Activated CD8-positive, alpha-beta T cell treated with anti-CD3 and anti-CD28 coated beads for 36 hours (primary cell): ENCODE measurements at regions not wholly inside any gene's neighbourhood (a gene's known extent, or its start where the extent isn't known, plus 50 kb on each side); places are given as distances from the start of the nearest gene placed in this dataset.
"Not testable (repeated sequence)": the region's sequence is repeated elsewhere in the genome, so short reads cannot be mapped to it uniquely, and the experiment has no call there.

ENCODE experiments used
- ATAC-seq: fragments of 200-7000 bp; cut with Tn5 transposase; one replicate; pipeline ENCODE4 v1.10.0; 2021; ENCODE audit warnings: mild to moderate bottlenecking, moderate library complexity
- CTCF ChIA-PET: fragments of 350-600 bp; sonication (Branson Sonifier 250); formaldehyde crosslinking; loops from one replicate; lab custom pipeline; 2021; ENCODE audit warnings: antibody characterized with exemption; lab: Charles Lee
- POLR2A ChIA-PET: fragments of 350-600 bp; sonication (Branson Sonifier 250); formaldehyde crosslinking; loops from one replicate; lab custom pipeline; 2021; ENCODE audit warnings: antibody characterized with exemption; lab: Charles Lee
- DNase-seq: peaks from one replicate; pipeline ENCODE4 v3.0.0-alpha.2; 2020
- H3K27ac Mint-ChIP-seq: one replicate; pipeline ENCODE4 v1.8.0; 2021; ENCODE audit warnings: mild to moderate bottlenecking, mixed read lengths
- H3K27me3 Mint-ChIP-seq: one replicate; pipeline ENCODE4 v1.8.0; 2021; ENCODE audit warnings: mixed read lengths
- H3K36me3 Mint-ChIP-seq: one replicate; pipeline ENCODE4 v1.8.0; 2021; ENCODE audit warnings: low read depth, mixed read lengths
- H3K4me1 Mint-ChIP-seq: one replicate; pipeline ENCODE4 v1.8.0; 2021; ENCODE audit warnings: low read depth, mixed read lengths
- H3K4me3 Mint-ChIP-seq: one replicate; pipeline ENCODE4 v1.8.0; 2021; ENCODE audit warnings: mild to moderate bottlenecking, moderate library complexity, mixed read lengths
- H3K9me3 Mint-ChIP-seq: one replicate; pipeline ENCODE4 v1.8.0; 2021; ENCODE audit warnings: mixed read lengths
- intact Hi-C: fragments of 100-400 bp; cut with micrococcal nuclease; formaldehyde crosslinking; loops from one replicate; pipeline ENCODE4 v1.10.0; 2022
- TF ChIP-seq, protein P1 (sequence below): fragments of 200-600 bp; IDR thresholded peaks from one replicate; pipeline ENCODE4 v1.8.0; 2022; ENCODE audit warnings: antibody characterized with exemption, mild to moderate bottlenecking

DNA sequence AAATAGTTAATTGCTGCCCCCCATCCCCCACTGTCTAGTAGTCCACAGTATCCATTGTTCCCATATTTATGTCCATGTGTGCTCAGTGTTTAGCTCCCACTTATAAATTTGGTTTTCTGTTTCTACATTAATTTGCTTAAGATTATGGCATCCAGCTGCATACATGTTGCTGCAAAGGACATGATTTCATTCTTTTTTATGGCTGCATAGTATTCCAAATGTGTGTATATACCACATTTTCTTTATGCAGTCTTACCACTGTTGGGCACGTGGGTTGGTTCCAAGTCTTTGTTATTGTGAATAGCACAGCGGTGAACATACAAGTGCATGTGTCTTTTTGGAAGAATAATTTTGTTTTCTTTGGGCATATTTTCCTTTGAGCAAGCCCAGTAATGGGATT lies 113.0 kb upstream of the LNX1 start:
- no peak for ATAC-seq
- Mint-ChIP-seq H3K9me3 (no peaks in the 10 kb centered on the region), H3K27me3 (peaks cover 18% of the 10 kb centered on the region), H3K4me1 (peaks cover 11% of the 10 kb centered on the region), H3K36me3 (no peaks in the 10 kb centered on the region), H3K4me3 (no peak overlapping the region), H3K27ac (no peak overlapping the region)
- intact Hi-C loops, result loop anchor here (10.0 kb wide), 1 partner anchor 530 kb away; no protein-coding TSS in a partner anchor
- POLR2A ChIA-PET, result no interaction called here
- no peak for DNase-seq
- CTCF ChIA-PET, result no interaction called here
- TF ChIP-seq, protein P1, sequence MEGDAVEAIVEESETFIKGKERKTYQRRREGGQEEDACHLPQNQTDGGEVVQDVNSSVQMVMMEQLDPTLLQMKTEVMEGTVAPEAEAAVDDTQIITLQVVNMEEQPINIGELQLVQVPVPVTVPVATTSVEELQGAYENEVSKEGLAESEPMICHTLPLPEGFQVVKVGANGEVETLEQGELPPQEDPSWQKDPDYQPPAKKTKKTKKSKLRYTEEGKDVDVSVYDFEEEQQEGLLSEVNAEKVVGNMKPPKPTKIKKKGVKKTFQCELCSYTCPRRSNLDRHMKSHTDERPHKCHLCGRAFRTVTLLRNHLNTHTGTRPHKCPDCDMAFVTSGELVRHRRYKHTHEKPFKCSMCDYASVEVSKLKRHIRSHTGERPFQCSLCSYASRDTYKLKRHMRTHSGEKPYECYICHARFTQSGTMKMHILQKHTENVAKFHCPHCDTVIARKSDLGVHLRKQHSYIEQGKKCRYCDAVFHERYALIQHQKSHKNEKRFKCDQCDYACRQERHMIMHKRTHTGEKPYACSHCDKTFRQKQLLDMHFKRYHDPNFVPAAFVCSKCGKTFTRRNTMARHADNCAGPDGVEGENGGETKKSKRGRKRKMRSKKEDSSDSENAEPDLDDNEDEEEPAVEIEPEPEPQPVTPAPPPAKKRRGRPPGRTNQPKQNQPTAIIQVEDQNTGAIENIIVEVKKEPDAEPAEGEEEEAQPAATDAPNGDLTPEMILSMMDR, result no peak

DNA sequence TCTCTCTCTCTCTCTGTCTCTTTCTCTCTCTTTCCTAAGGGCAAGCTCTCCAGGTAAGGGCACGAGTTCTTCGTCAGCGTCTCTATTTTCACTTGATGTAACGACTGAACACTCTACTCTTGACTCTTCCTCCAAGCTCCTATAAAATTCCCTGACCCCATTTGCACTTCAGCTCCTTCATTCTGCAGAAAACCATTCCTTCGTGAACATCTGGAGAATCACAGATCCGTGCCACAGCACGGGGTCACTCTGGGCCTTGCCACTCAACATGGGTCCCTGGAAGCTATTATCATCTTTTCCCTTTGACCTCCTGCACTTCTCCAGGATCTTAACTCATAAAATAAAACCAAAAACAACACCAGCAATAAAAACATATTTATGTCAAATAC lies 112.0 kb upstream of the LNX1 start:
- POLR2A ChIA-PET, result interaction anchor here (1.2 kb wide), 1 partner anchor 12 kb away, joined by 3 read pairs; no protein-coding TSS in a partner anchor
- peaks cover 11% of the 10 kb centered on the region for H3K4me1 Mint-ChIP-seq
- TF ChIP-seq, protein P1, result no peak
- no peaks in the 10 kb centered on the region for H3K9me3 Mint-ChIP-seq
- no peak for DNase-seq
- no peak overlapping the region for H3K4me3 Mint-ChIP-seq
- CTCF ChIA-PET, result no interaction called here
- H3K27ac Mint-ChIP-seq, result no peak overlapping the region
- intact Hi-C loops, result loop anchor here (10.0 kb wide), 1 partner anchor 532 kb away; no protein-coding TSS in a partner anchor
- peaks cover 22% of the 10 kb centered on the region for H3K27me3 Mint-ChIP-seq
- no peaks in the 10 kb centered on the region for H3K36me3 Mint-ChIP-seq
- ATAC-seq, result no peak

DNA sequence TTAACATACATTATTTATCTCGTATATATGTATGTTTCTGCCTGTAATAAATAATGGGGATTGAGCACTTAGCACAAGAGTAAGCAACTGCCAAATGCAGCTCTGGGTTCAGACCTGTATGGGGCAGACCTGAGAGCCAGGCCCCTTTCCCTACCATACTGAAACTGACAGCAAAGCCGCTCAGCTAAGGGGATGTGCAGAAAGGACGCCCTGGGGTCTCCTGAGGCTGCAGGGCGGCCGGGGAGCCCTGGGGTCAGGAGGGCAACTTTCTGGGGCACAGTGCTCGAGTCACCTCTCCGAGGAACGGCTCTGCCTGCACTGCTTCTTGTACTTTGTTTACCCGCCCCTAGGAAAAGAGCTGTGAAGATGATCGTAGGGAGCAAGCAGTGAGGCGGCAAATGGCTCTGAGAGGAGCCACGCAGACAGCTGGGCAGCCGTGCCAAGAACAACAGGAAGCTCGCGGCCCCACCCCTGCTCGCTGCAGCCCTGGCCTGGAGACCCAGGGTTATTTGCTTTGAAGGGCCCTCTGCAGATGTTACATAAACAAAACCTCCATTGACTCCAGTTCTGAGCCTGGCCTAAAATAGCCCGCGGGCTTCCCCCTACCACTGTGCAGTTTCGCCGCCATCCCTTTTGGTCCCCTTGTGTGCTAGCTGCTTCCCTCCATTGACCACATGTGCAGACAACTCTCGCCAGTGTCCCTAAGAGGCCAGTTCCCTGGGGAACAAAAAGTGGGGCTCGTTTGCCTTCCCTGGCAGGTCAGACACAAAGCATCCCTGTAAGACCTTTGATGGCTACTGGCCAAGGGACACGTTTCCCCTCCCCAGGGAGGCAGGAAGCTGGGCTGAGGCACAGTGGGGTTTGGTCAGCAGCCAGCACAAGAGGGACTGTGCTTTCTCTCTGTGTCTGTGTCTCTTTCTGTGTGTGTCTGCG lies 111.3 kb upstream of the LNX1 start:
- peaks cover 11% of the 10 kb centered on the region for H3K4me1 Mint-ChIP-seq
- H3K27ac Mint-ChIP-seq, result no peak overlapping the region
- no peaks in the 10 kb centered on the region for H3K9me3 Mint-ChIP-seq
- DNase-seq (peak; percentile 20), ATAC-seq (peak; percentile 42)
- H3K36me3 Mint-ChIP-seq, result no peaks in the 10 kb centered on the region
- TF ChIP-seq, protein P1, result no peak
- ChIA-PET CTCF (interaction anchor here (1.6 kb wide), 1 partner anchor 14 kb away, joined by 4 read pairs; no protein-coding TSS in a partner anchor), POLR2A (interaction anchor here (0.9 to 1.2 kb wide), 2 partner anchors 9 to 13 kb away, joined by 3 read pairs; no protein-coding TSS in a partner anchor)
- H3K27me3 Mint-ChIP-seq, result peaks cover 23% of the 10 kb centered on the region
- intact Hi-C loops, result loop anchor here (10.0 kb wide), 1 partner anchor 532 kb away; no protein-coding TSS in a partner anchor
- peak overlapping the region; percentile 21 for H3K4me3 Mint-ChIP-seq

- H3K36me3 Mint-ChIP-seq, DNase-seq, ATAC-seq, H3K9me3 Mint-ChIP-seq, H3K4me3 Mint-ChIP-seq, H3K27ac Mint-ChIP-seq: not testable (repeated sequence)
- intact Hi-C loops, result loop anchor here (10.0 kb wide), 1 partner anchor 534 kb away; no protein-coding TSS in a partner anchor
- Mint-ChIP-seq H3K27me3 (peaks cover 25% of the 10 kb centered on the region), H3K4me1 (peaks cover 11% of the 10 kb centered on the region)
- ChIA-PET POLR2A (interaction anchor here (0.6 kb wide), 1 partner anchor 341 kb away, joined by 3 read pairs; no protein-coding TSS in a partner anchor), CTCF (interaction anchor here (1.6 kb wide), 1 partner anchor 15 kb away, joined by 4 read pairs; no protein-coding TSS in a partner anchor)
These were observed 110.0 kb upstream of the LNX1 start for GRCh38 chr4:53701260-53701659.

- H3K9me3 Mint-ChIP-seq, H3K36me3 Mint-ChIP-seq, POLR2A ChIA-PET, H3K27ac Mint-ChIP-seq, ATAC-seq, intact Hi-C loops, H3K4me3 Mint-ChIP-seq, DNase-seq: not testable (repeated sequence)
- CTCF ChIA-PET, result interaction anchor here (2.1 kb wide), 1 partner anchor 8 kb away, joined by 4 read pairs; no protein-coding TSS in a partner anchor
- Mint-ChIP-seq H3K4me1 (peaks cover 11% of the 10 kb centered on the region), H3K27me3 (peaks cover 21% of the 10 kb centered on the region)
These were observed 108.0 kb upstream of the LNX1 start for GRCh38 chr4:53699310-53699709.
